NT2/D1 (cell line): ENCODE measurements at regions not wholly inside any gene's neighbourhood (a gene's known extent, or its start where the extent isn't known, plus 50 kb on each side); places are given as distances from the start of the nearest gene placed in this dataset.
"Not testable (repeated sequence)": the region's sequence is repeated elsewhere in the genome, so short reads cannot be mapped to it uniquely, and the experiment has no call there.

ENCODE experiments used
- SUZ12 ChIP-seq: IDR thresholded peaks from 2 replicates; pipeline ENCODE4 v1.6.1; 2011; ENCODE audit not compliant: insufficient read length, insufficient read depth; ENCODE audit errors: extremely low read depth
- YY1 ChIP-seq: IDR thresholded peaks from 2 replicates; pipeline ENCODE4 v1.6.1; 2011; ENCODE audit not compliant: insufficient read length, insufficient read depth

GRCh38 chr2:175704568-175704967 is 297.5 kb downstream of the LNPK start:
- TF ChIP-seq SUZ12, YY1: not testable (repeated sequence)
